Cardiac muscle cell (in vitro differentiated cells and primary cell): ENCODE measurements at regions not wholly inside any gene's neighbourhood (a gene's known extent, or its start where the extent isn't known, plus 50 kb on each side); places are given as distances from the start of the nearest gene placed in this dataset.

ENCODE experiments used
- DNase-seq, 2 donors: peaks; one replicate each; pipeline versions ENCODE4 v3.0.0 to v3.0.0-alpha.2; 2010 to 2017; ENCODE audit warnings: low read depth in 1 of 2, low spot score in 1 of 2
- H3K27ac ChIP-seq: fragments of 200-600 bp; sonication (generic); 2 replicates; pipeline ENCODE4 v1.5.1; 2016
- H3K27me3 ChIP-seq: fragments of 200-600 bp; sonication (generic); 2 replicates; pipeline ENCODE4 v1.6.0; 2016; ENCODE audit warnings: control low read depth
- H3K36me3 ChIP-seq: fragments of 200-600 bp; sonication (generic); 2 replicates; pipeline ENCODE4 v1.5.1; 2016; ENCODE audit warnings: control low read depth
- H3K4me1 ChIP-seq: fragments of 200-600 bp; sonication (generic); 2 replicates; pipeline ENCODE4 v1.8.1; 2017; ENCODE audit warnings: low read depth, mild to moderate bottlenecking, mixed run types
- H3K4me3 ChIP-seq: fragments of 200-600 bp; sonication (generic); 2 replicates; pipeline ENCODE4 v1.5.1; 2016; ENCODE audit warnings: mild to moderate bottlenecking
- H3K9me3 ChIP-seq: fragments of 200-600 bp; sonication (generic); 2 replicates; pipeline ENCODE4 v1.5.1; 2017; ENCODE audit warnings: low read depth, mild to moderate bottlenecking, control low read depth
- CTCF ChIP-seq: IDR thresholded peaks from 2 replicates; pipeline ENCODE4 v1.5.1; 2012; ENCODE audit warnings: low read depth, mild to moderate bottlenecking, low read length

GRCh38 chr22:22759889-22760546, 115.6 kb downstream of the GGTLC2 start:
- TF ChIP-seq CTCF, result no peak
- Histone ChIP-seq H3K9me3 (no peaks in the 10 kb centered on the region), H3K36me3 (no peaks in the 10 kb centered on the region), H3K27ac (no peak overlapping the region), H3K4me1 (no peaks in the 10 kb centered on the region), H3K4me3 (no peak overlapping the region), H3K27me3 (no peaks in the 10 kb centered on the region)
- no peak for DNase-seq

- TF ChIP-seq CTCF, result no peak
- DNase-seq, result no peak
- no peaks in the 10 kb centered on the region for H3K36me3 ChIP-seq
- no peaks in the 10 kb centered on the region for H3K9me3 ChIP-seq
- no peak overlapping the region for H3K27ac ChIP-seq
- H3K27me3 ChIP-seq, result no peaks in the 10 kb centered on the region
- H3K4me3 ChIP-seq, result no peak overlapping the region
- no peaks in the 10 kb centered on the region for H3K4me1 ChIP-seq
Measured at GRCh38 chr22:22761606-22761962, 117.2 kb downstream of the GGTLC2 start.

- Histone ChIP-seq H3K9me3 (no peaks in the 10 kb centered on the region), H3K27me3 (no peaks in the 10 kb centered on the region), H3K4me1 (no peaks in the 10 kb centered on the region), H3K4me3 (no peak overlapping the region), H3K27ac (no peak overlapping the region), H3K36me3 (no peaks in the 10 kb centered on the region)
- no peak for DNase-seq
- no peak for TF ChIP-seq CTCF
Measured at GRCh38 chr22:22761963-22762772, 117.8 kb downstream of the GGTLC2 start.

GRCh38 chr22:22763512-22763911, 119.1 kb downstream of the GGTLC2 start:
- no peaks in the 10 kb centered on the region for H3K27me3 ChIP-seq

DNA sequence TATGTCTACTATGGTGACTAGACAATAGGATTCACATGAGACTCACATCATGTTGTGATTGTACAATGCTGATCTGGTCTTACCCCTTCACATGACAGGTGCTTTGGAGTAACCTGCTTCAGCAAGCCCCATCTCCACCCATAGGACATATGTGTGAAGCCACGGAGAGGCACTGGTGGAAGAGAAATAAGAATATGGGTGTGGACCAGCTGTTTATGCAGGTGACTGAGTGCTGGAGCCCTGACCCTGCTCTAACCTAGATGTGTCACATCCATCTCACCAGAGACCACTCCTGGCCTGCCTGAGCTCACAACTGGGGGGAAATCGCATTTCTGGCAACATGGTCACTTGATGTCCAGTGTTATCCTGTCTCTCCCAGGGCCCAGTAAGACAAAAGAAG, 119.7 kb downstream of the GGTLC2 start:
- H3K27ac ChIP-seq, result no peak overlapping the region
- no peaks in the 10 kb centered on the region for H3K4me1 ChIP-seq
- H3K36me3 ChIP-seq, result no peaks in the 10 kb centered on the region
- DNase-seq, result no peak
- no peaks in the 10 kb centered on the region for H3K27me3 ChIP-seq
- H3K4me3 ChIP-seq, result no peak overlapping the region
- H3K9me3 ChIP-seq, result no peaks in the 10 kb centered on the region
- no peak for TF ChIP-seq CTCF

More at GRCh38 chr22:22763512-22763911, 119.1 kb downstream of the GGTLC2 start:
- no peak for TF ChIP-seq CTCF
- no peaks in the 10 kb centered on the region for H3K9me3 ChIP-seq
- H3K4me3 ChIP-seq, result no peak overlapping the region
- H3K27ac ChIP-seq, result no peak overlapping the region
- no peaks in the 10 kb centered on the region for H3K4me1 ChIP-seq
- H3K36me3 ChIP-seq, result no peaks in the 10 kb centered on the region
- no peak for DNase-seq
